HG02943 (cell line): ENCODE measurements at regions not wholly inside any gene's neighbourhood (a gene's known extent, or its start where the extent isn't known, plus 50 kb on each side); places are given as distances from the start of the nearest gene placed in this dataset.

ENCODE experiments used
- ATAC-seq: cut with Tn5 transposase; IDR thresholded peaks from one replicate; pipeline ENCODE4 v1.9.1; 2021; ENCODE audit warnings: mild to moderate bottlenecking, low read depth, moderate library complexity; ENCODE audit not compliant: unreplicated experiment

- ATAC-seq, result no peak
Measured at GRCh38 chr2:145228506-145228905, 708.6 kb upstream of the ZEB2 start.

GRCh38 chr2:145226901-145227300 is 707.0 kb upstream of the ZEB2 start:
- no peak for ATAC-seq

- no peak for ATAC-seq
Measured at GRCh38 chr2:145221516-145221915, 701.6 kb upstream of the ZEB2 start.

GRCh38 chr2:145221032-145221431 is 701.1 kb upstream of the ZEB2 start:
- no peak for ATAC-seq

GRCh38 chr2:145220496-145220895 is 700.6 kb upstream of the ZEB2 start:
- no peak for ATAC-seq

GRCh38 chr2:145207884-145208283 is 688.0 kb upstream of the ZEB2 start:
- no peak for ATAC-seq

- ATAC-seq, result no peak
Measured at GRCh38 chr2:145206496-145207281, 686.8 kb upstream of the ZEB2 start.

GRCh38 chr2:145203891-145204290 is 684.0 kb upstream of the ZEB2 start:
- no peak for ATAC-seq

GRCh38 chr2:145199827-145200706 is 680.1 kb upstream of the ZEB2 start:
- ATAC-seq, result no peak

- ATAC-seq, result no peak
Measured at GRCh38 chr2:145199042-145199441, 679.1 kb upstream of the ZEB2 start.

- ATAC-seq, result no peak
Measured at GRCh38 chr2:145198555-145198954, 678.6 kb upstream of the ZEB2 start.

GRCh38 chr2:145197944-145198343 is 678.0 kb upstream of the ZEB2 start:
- ATAC-seq, result no peak

- no peak for ATAC-seq
Measured at GRCh38 chr2:145194673-145195072, 674.8 kb upstream of the ZEB2 start.

GRCh38 chr2:145190031-145190703 is 670.2 kb upstream of the ZEB2 start:
- no peak for ATAC-seq

- no peak for ATAC-seq
Measured at GRCh38 chr2:145186303-145186702, 666.4 kb upstream of the ZEB2 start.

GRCh38 chr2:145185696-145186095 is 665.8 kb upstream of the ZEB2 start:
- ATAC-seq, result no peak

- ATAC-seq, result no peak
Measured at GRCh38 chr2:145184741-145185651, 665.1 kb upstream of the ZEB2 start.

GRCh38 chr2:145169285-145169684 is 649.4 kb upstream of the ZEB2 start:
- ATAC-seq, result no peak

- no peak for ATAC-seq
Measured at GRCh38 chr2:145168091-145168490, 648.2 kb upstream of the ZEB2 start.

GRCh38 chr2:145166731-145167302 is 646.9 kb upstream of the ZEB2 start:
- ATAC-seq, result no peak
